ENCODE measurements at regions not wholly inside any gene's neighbourhood (a gene's known extent, or its start where the extent isn't known, plus 50 kb on each side); places are given as distances from the start of the nearest gene placed in this dataset.
A peak's percentile ranks its signal among the peaks of the same experiment; 100 is the strongest.

GRCh38 chr5:54848581-54848980 lies 136.8 kb downstream of the ESM1 start:
- H4K20me1 ChIP-seq (ENCODE audit: control insufficient read depth, extremely low read depth, insufficient read depth, low read length) = no peaks in the 10 kb centered on the region
- dilution Hi-C loops (cut with MboI; ENCODE audit: extremely low pct_ligation_motif_present, low sequenced_read_pairs) = no loop called here
- no peak overlapping the region for H2AFZ ChIP-seq (ENCODE audit: control insufficient read depth, low read length)
- H3K9me1 ChIP-seq (ENCODE audit: control insufficient read depth, extremely low read depth, insufficient read depth, low read length) = no peaks in the 10 kb centered on the region
- H3K79me2 ChIP-seq (ENCODE audit: control insufficient read depth, insufficient read depth, low read length) = no peaks in the 10 kb centered on the region
- TF ChIP-seq EZH2 (IDR thresholded peaks at IDR 0.05; ENCODE audit: low read length) = no peak
- TF ChIP-seq CTCF (optimal IDR thresholded peaks at IDR 0.05 in 1 of 3, IDR thresholded peaks at IDR 0.05 in 1 of 3, conservative IDR thresholded peaks at IDR 0.05 in 1 of 3; ENCODE audit: extremely low read depth in 1 of 3, insufficient read depth in 2 of 3, low read length in 3 of 3) = no peak
- H3K4me2 ChIP-seq (ENCODE audit: control insufficient read depth, extremely low read depth, insufficient read depth, low read depth, low read length) = no peak overlapping the region
- no peak overlapping the region for H3K9ac ChIP-seq (ENCODE audit: control insufficient read depth, extremely low read depth, insufficient read depth, low read length)
- no peak overlapping the region for H3K4me3 ChIP-seq (ENCODE audit: control insufficient read depth in 2 of 3, extremely low read depth in 1 of 3, insufficient read depth in 2 of 3, low read depth in 1 of 3, low read length in 3 of 3)
- FAIRE-seq (no peak), DNase-seq (ENCODE audit: low read depth, low spot score) (no peak)
- H3K27me3 ChIP-seq (ENCODE audit: control insufficient read depth, extremely low read depth, insufficient read depth, low read length) = no peaks in the 10 kb centered on the region
- no peaks in the 10 kb centered on the region for H3K4me1 ChIP-seq (ENCODE audit: control insufficient read depth, extremely low read depth, insufficient read depth, low read length)
- no peaks in the 10 kb centered on the region for H3K9me3 ChIP-seq (ENCODE audit: control insufficient read depth, low read depth, low read length)
- H3K36me3 ChIP-seq (ENCODE audit: control insufficient read depth in 2 of 2, extremely low read depth in 1 of 2, insufficient read depth in 2 of 2, low read length in 2 of 2) = no peaks in the 10 kb centered on the region
- H3K27ac ChIP-seq (ENCODE audit: control insufficient read depth, insufficient read depth, low read length) = no peak overlapping the region

GRCh38 chr5:54845567-54845941 lies 139.8 kb downstream of the ESM1 start:
- peak; percentile 41 for FAIRE-seq
- dilution Hi-C loops (cut with MboI; ENCODE audit: extremely low pct_ligation_motif_present, low sequenced_read_pairs) = no loop called here
- Histone ChIP-seq H2AFZ (ENCODE audit: control insufficient read depth, low read length) (no peak overlapping the region), H3K27ac (ENCODE audit: control insufficient read depth, insufficient read depth, low read length) (no peak overlapping the region), H3K36me3 (ENCODE audit: control insufficient read depth in 2 of 2, extremely low read depth in 1 of 2, insufficient read depth in 2 of 2, low read length in 2 of 2) (no peaks in the 10 kb centered on the region), H3K9ac (ENCODE audit: control insufficient read depth, extremely low read depth, insufficient read depth, low read length) (no peak overlapping the region), H3K79me2 (ENCODE audit: control insufficient read depth, insufficient read depth, low read length) (no peaks in the 10 kb centered on the region), H3K4me3 (ENCODE audit: control insufficient read depth in 2 of 3, extremely low read depth in 1 of 3, insufficient read depth in 2 of 3, low read depth in 1 of 3, low read length in 3 of 3) (no peak overlapping the region), H3K27me3 (ENCODE audit: control insufficient read depth, extremely low read depth, insufficient read depth, low read length) (no peaks in the 10 kb centered on the region), H3K4me2 (ENCODE audit: control insufficient read depth, extremely low read depth, insufficient read depth, low read depth, low read length) (no peak overlapping the region), H3K9me1 (ENCODE audit: control insufficient read depth, extremely low read depth, insufficient read depth, low read length) (no peaks in the 10 kb centered on the region), H3K9me3 (ENCODE audit: control insufficient read depth, low read depth, low read length) (no peaks in the 10 kb centered on the region), H4K20me1 (ENCODE audit: control insufficient read depth, extremely low read depth, insufficient read depth, low read length) (no peaks in the 10 kb centered on the region), H3K4me1 (ENCODE audit: control insufficient read depth, extremely low read depth, insufficient read depth, low read length) (no peaks in the 10 kb centered on the region)
- TF ChIP-seq EZH2 (IDR thresholded peaks at IDR 0.05; ENCODE audit: low read length) (no peak), CTCF (optimal IDR thresholded peaks at IDR 0.05 in 1 of 3, IDR thresholded peaks at IDR 0.05 in 1 of 3, conservative IDR thresholded peaks at IDR 0.05 in 1 of 3; ENCODE audit: extremely low read depth in 1 of 3, insufficient read depth in 2 of 3, low read length in 3 of 3) (peak in 1 of 3 experiments; percentile 2)
- DNase-seq (ENCODE audit: low read depth, low spot score) = no peak

All from keratinocyte (primary cell).